Progenitor cell of endocrine pancreas (in vitro differentiated cells): ENCODE measurements at regions not wholly inside any gene's neighbourhood (a gene's known extent, or its start where the extent isn't known, plus 50 kb on each side); places are given as distances from the start of the nearest gene placed in this dataset.

ENCODE experiments used
- DNase-seq: peaks from one replicate; pipeline ENCODE4 v3.0.0; 2021; ENCODE audit warnings: low spot score; ENCODE audit not compliant: unreplicated experiment
- H3K27ac Mint-ChIP-seq: 2 replicates; pipeline ENCODE4 v1.8.0; 2021; ENCODE audit warnings: mild to moderate bottlenecking, moderate library complexity, mixed read lengths
- H3K27me3 Mint-ChIP-seq: 2 replicates; pipeline ENCODE4 v1.8.0; 2021; ENCODE audit warnings: mixed read lengths
- H3K36me3 Mint-ChIP-seq: 2 replicates; pipeline ENCODE4 v1.8.0; 2022; ENCODE audit warnings: mixed read lengths; ENCODE audit not compliant: insufficient read depth
- H3K4me1 Mint-ChIP-seq: 2 replicates; pipeline ENCODE4 v1.8.0; 2021; ENCODE audit warnings: low read depth, mixed read lengths
- H3K4me3 Mint-ChIP-seq: 2 replicates; pipeline ENCODE4 v1.8.0; 2021; ENCODE audit warnings: low read depth, mild to moderate bottlenecking, moderate library complexity, mixed read lengths
- H3K9me3 Mint-ChIP-seq: 2 replicates; pipeline ENCODE4 v1.8.0; 2021; ENCODE audit warnings: low read depth, mixed read lengths
- TF ChIP-seq, protein P1 (sequence below): fragments of 200-600 bp; sonication (generic); IDR thresholded peaks from one replicate; pipeline ENCODE4 v1.5.0; 2021; ENCODE audit warnings: antibody characterized with exemption, mild to moderate bottlenecking; ENCODE audit not compliant: unreplicated experiment

DNA sequence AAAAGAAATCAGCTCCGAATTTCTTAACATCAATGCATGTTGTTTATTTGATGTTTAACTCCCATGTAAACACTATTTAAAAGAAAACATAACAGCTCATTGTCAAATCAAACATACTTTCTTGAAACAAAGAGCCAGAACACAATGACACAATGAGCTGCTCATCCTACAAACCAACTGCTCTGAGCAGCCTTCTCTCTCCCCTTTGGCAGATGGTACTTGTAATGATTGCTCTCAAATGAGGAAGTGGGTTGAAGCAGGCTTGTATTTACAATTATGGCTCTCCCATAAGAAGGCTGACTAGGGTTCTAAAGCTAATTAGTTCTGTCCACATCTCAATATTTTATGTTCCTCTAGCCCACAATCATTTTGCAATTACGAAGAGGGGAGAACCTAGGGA lies 637.8 kb upstream of the ADGRL3 start:
- no peaks in the 10 kb centered on the region for H3K9me3 Mint-ChIP-seq
- TF ChIP-seq, protein P1, sequence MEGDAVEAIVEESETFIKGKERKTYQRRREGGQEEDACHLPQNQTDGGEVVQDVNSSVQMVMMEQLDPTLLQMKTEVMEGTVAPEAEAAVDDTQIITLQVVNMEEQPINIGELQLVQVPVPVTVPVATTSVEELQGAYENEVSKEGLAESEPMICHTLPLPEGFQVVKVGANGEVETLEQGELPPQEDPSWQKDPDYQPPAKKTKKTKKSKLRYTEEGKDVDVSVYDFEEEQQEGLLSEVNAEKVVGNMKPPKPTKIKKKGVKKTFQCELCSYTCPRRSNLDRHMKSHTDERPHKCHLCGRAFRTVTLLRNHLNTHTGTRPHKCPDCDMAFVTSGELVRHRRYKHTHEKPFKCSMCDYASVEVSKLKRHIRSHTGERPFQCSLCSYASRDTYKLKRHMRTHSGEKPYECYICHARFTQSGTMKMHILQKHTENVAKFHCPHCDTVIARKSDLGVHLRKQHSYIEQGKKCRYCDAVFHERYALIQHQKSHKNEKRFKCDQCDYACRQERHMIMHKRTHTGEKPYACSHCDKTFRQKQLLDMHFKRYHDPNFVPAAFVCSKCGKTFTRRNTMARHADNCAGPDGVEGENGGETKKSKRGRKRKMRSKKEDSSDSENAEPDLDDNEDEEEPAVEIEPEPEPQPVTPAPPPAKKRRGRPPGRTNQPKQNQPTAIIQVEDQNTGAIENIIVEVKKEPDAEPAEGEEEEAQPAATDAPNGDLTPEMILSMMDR: no peak
- DNase-seq: no peak

GRCh38 chr4:60565558-60565957 lies 634.6 kb upstream of the ADGRL3 start:
- DNase-seq: no peak
- no peaks in the 10 kb centered on the region for H3K27me3 Mint-ChIP-seq
- H3K27ac Mint-ChIP-seq: no peak overlapping the region
- TF ChIP-seq, protein P1: no peak
- H3K36me3 Mint-ChIP-seq: no peaks in the 10 kb centered on the region
- H3K4me1 Mint-ChIP-seq: no peaks in the 10 kb centered on the region
- peaks cover 5% of the 10 kb centered on the region for H3K9me3 Mint-ChIP-seq
- H3K4me3 Mint-ChIP-seq: no peak overlapping the region

More for the DNA sequence above, 637.8 kb upstream of the ADGRL3 start:
- Mint-ChIP-seq H3K4me3 (no peak overlapping the region), H3K36me3 (no peaks in the 10 kb centered on the region), H3K27ac (no peak overlapping the region), H3K27me3 (no peaks in the 10 kb centered on the region), H3K4me1 (no peaks in the 10 kb centered on the region)

DNA sequence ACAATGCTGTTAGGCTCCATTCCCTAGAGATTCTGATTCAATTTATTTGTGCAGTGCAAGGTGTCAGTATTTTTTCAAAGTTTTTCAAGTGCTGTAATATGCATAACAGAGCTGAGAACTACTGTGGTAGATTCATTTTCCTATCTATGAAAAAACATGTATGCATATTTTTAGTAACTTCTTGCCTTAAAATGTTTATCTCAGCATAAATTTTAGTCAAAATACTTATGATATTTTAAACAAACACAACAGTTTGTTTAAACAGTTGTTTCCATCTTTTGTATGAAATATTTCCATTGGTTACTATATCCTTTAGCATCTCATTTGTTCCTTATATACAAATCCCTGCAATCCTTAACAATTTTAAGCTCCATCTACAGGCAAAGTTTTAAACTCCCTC lies 624.8 kb upstream of the ADGRL3 start:
- H3K4me3 Mint-ChIP-seq: no peak overlapping the region
- H3K36me3 Mint-ChIP-seq: no peaks in the 10 kb centered on the region
- DNase-seq: no peak
- no peaks in the 10 kb centered on the region for H3K9me3 Mint-ChIP-seq
- H3K27ac Mint-ChIP-seq: no peak overlapping the region
- peaks cover 2% of the 10 kb centered on the region for H3K4me1 Mint-ChIP-seq
- TF ChIP-seq, protein P1: no peak
- H3K27me3 Mint-ChIP-seq: no peaks in the 10 kb centered on the region

GRCh38 chr4:60579335-60579734 lies 620.8 kb upstream of the ADGRL3 start:
- DNase-seq: no peak
- peaks cover 3% of the 10 kb centered on the region for H3K4me1 Mint-ChIP-seq
- TF ChIP-seq, protein P1: no peak

DNA sequence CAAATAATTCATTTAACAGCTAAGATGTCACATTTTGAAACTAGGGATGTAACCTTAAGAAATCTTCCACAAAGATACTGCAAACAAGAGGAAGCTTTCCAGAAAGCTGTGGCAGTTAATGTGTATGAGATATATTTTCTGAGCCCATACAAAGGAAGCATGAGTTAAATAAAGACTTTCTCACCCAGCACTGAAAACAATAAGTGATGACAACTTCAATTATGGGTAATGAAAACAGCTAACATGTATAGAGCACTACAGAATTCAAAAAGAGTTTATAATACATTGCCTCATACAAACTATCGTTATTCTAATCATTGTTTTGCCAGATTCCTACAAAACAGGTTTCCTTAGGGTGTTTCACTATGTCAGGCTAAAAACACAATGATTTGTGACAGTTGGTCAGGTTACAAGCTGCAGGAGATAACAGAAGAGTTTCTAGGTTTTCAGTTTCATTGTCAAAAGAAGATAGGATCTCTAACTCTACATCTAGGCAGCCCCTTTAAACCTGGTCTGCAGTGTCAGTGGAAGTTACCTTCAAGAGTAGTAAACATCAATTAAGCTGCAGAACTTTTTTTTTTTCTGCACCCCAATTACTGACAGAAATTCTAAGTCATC lies 618.1 kb upstream of the ADGRL3 start:
- Mint-ChIP-seq H3K4me3 (no peak overlapping the region), H3K27ac (no peak overlapping the region), H3K4me1 (peaks cover 1% of the 10 kb centered on the region), H3K9me3 (no peaks in the 10 kb centered on the region), H3K27me3 (no peaks in the 10 kb centered on the region), H3K36me3 (no peaks in the 10 kb centered on the region)
- TF ChIP-seq, protein P1: no peak
- no peak for DNase-seq

More at GRCh38 chr4:60579335-60579734, 620.8 kb upstream of the ADGRL3 start:
- Mint-ChIP-seq H3K9me3 (no peaks in the 10 kb centered on the region), H3K36me3 (no peaks in the 10 kb centered on the region), H3K4me3 (no peak overlapping the region), H3K27me3 (no peaks in the 10 kb centered on the region), H3K27ac (no peak overlapping the region)
